Cardiac muscle cell (in vitro differentiated cells and primary cell): ENCODE measurements at regions not wholly inside any gene's neighbourhood (a gene's known extent, or its start where the extent isn't known, plus 50 kb on each side); places are given as distances from the start of the nearest gene placed in this dataset.

Source experiments
- DNase-seq, 2 donors: peaks; one replicate each; pipeline versions ENCODE4 v3.0.0 to v3.0.0-alpha.2; 2010 to 2017; ENCODE audit warnings: low read depth in 1 of 2, low spot score in 1 of 2
- H3K27ac ChIP-seq: fragments of 200-600 bp; sonication (generic); 2 replicates; pipeline ENCODE4 v1.5.1; 2016
- H3K27me3 ChIP-seq: fragments of 200-600 bp; sonication (generic); 2 replicates; pipeline ENCODE4 v1.6.0; 2016; ENCODE audit warnings: control low read depth
- H3K36me3 ChIP-seq: fragments of 200-600 bp; sonication (generic); 2 replicates; pipeline ENCODE4 v1.5.1; 2016; ENCODE audit warnings: control low read depth
- H3K4me1 ChIP-seq: fragments of 200-600 bp; sonication (generic); 2 replicates; pipeline ENCODE4 v1.8.1; 2017; ENCODE audit warnings: low read depth, mild to moderate bottlenecking, mixed run types
- H3K4me3 ChIP-seq: fragments of 200-600 bp; sonication (generic); 2 replicates; pipeline ENCODE4 v1.5.1; 2016; ENCODE audit warnings: mild to moderate bottlenecking
- H3K9me3 ChIP-seq: fragments of 200-600 bp; sonication (generic); 2 replicates; pipeline ENCODE4 v1.5.1; 2017; ENCODE audit warnings: low read depth, mild to moderate bottlenecking, control low read depth
- CTCF ChIP-seq: IDR thresholded peaks from 2 replicates; pipeline ENCODE4 v1.5.1; 2012; ENCODE audit warnings: low read depth, mild to moderate bottlenecking, low read length

GRCh38 chr13:74226791-74227475, 92.7 kb upstream of the KLF12 start:
- Histone ChIP-seq H3K27ac (no peak overlapping the region), H3K9me3 (no peaks in the 10 kb centered on the region), H3K27me3 (no peaks in the 10 kb centered on the region), H3K4me3 (no peak overlapping the region), H3K4me1 (no peaks in the 10 kb centered on the region), H3K36me3 (no peaks in the 10 kb centered on the region)
- TF ChIP-seq CTCF, result no peak
- peak in 1 of 2 donors; percentile 67 for DNase-seq

- DNase-seq, result no peak
- Histone ChIP-seq H3K4me3 (no peak overlapping the region), H3K27me3 (no peaks in the 10 kb centered on the region), H3K27ac (no peak overlapping the region), H3K4me1 (no peaks in the 10 kb centered on the region), H3K9me3 (no peaks in the 10 kb centered on the region), H3K36me3 (no peaks in the 10 kb centered on the region)
- TF ChIP-seq CTCF, result no peak
Observed at GRCh38 chr13:74221752-74222151, 87.5 kb upstream of the KLF12 start.

GRCh38 chr13:74219566-74219965, 85.4 kb upstream of the KLF12 start:
- Histone ChIP-seq H3K27me3 (no peaks in the 10 kb centered on the region), H3K9me3 (no peaks in the 10 kb centered on the region), H3K4me3 (no peak overlapping the region), H3K27ac (no peak overlapping the region), H3K36me3 (no peaks in the 10 kb centered on the region), H3K4me1 (no peaks in the 10 kb centered on the region)
- no peak for TF ChIP-seq CTCF
- DNase-seq, result no peak

- no peaks in the 10 kb centered on the region for H3K36me3 ChIP-seq
- H3K27me3 ChIP-seq, result no peaks in the 10 kb centered on the region
- no peak for DNase-seq
- no peak overlapping the region for H3K27ac ChIP-seq
- TF ChIP-seq CTCF, result no peak
- H3K4me3 ChIP-seq, result no peak overlapping the region
- no peaks in the 10 kb centered on the region for H3K4me1 ChIP-seq
- no peaks in the 10 kb centered on the region for H3K9me3 ChIP-seq
Observed at GRCh38 chr13:74218291-74218690, 84.1 kb upstream of the KLF12 start.

GRCh38 chr13:74217811-74218210, 83.6 kb upstream of the KLF12 start:
- no peak for TF ChIP-seq CTCF
- no peak for DNase-seq
- no peak overlapping the region for H3K27ac ChIP-seq

More at GRCh38 chr13:74217811-74218210, 83.6 kb upstream of the KLF12 start:
- Histone ChIP-seq H3K4me3 (no peak overlapping the region), H3K36me3 (no peaks in the 10 kb centered on the region), H3K4me1 (no peaks in the 10 kb centered on the region), H3K27me3 (no peaks in the 10 kb centered on the region), H3K9me3 (no peaks in the 10 kb centered on the region)
